Mesendoderm (in vitro differentiated cells): ENCODE measurements at regions not wholly inside any gene's neighbourhood (a gene's known extent, or its start where the extent isn't known, plus 50 kb on each side); places are given as distances from the start of the nearest gene placed in this dataset.

ENCODE experiments used
- DNase-seq: peaks from one replicate; pipeline ENCODE4 v3.0.0; 2013
- H2AK5ac ChIP-seq: 2 replicates; pipeline ENCODE4 v1.6.1; 2013; ENCODE audit warnings: low read length, inconsistent platforms
- H2BK120ac ChIP-seq: 2 replicates; pipeline ENCODE4 v1.6.1; 2013; ENCODE audit warnings: low read depth, mild to moderate bottlenecking, low read length, moderate library complexity, mixed read lengths
- H2BK15ac ChIP-seq: replicated peaks from 2 replicates; pipeline ENCODE4 v1.6.1; 2013; ENCODE audit warnings: low read depth, mild to moderate bottlenecking, moderate library complexity
- H2BK5ac ChIP-seq: 2 replicates; pipeline ENCODE4 v1.6.1; 2013; ENCODE audit warnings: low read length, inconsistent platforms
- H3K18ac ChIP-seq: 2 replicates; pipeline ENCODE4 v1.6.1; 2013; ENCODE audit warnings: mild to moderate bottlenecking, low read length, mixed read lengths
- H3K23ac ChIP-seq: one replicate; pipeline ENCODE4 v1.6.1; 2013; ENCODE audit warnings: low read length
- H3K27ac ChIP-seq: 2 replicates; pipeline ENCODE4 v1.5.1; 2013; ENCODE audit warnings: low read depth, mild to moderate bottlenecking, inconsistent platforms, low read length, moderate library complexity
- H3K27me3 ChIP-seq: 2 replicates; pipeline ENCODE4 v1.6.1; 2013; ENCODE audit warnings: low read length, control low read depth, mild to moderate bottlenecking, inconsistent platforms; ENCODE audit not compliant: insufficient read depth, poor library complexity
- H3K36me3 ChIP-seq: 2 replicates; pipeline ENCODE4 v1.6.1; 2013; ENCODE audit warnings: low read length, inconsistent platforms; ENCODE audit not compliant: control insufficient read depth, insufficient read depth
- H3K4ac ChIP-seq: one replicate; pipeline ENCODE4 v1.6.1; 2013; ENCODE audit warnings: low read depth, mild to moderate bottlenecking, low read length, moderate library complexity
- H3K4me1 ChIP-seq: 2 replicates; pipeline ENCODE4 v1.6.1; 2013; ENCODE audit warnings: low read depth, low read length, inconsistent platforms; ENCODE audit not compliant: control insufficient read depth
- H3K4me2 ChIP-seq: 2 replicates; pipeline ENCODE4 v1.6.1; 2013; ENCODE audit warnings: low read length
- H3K4me3 ChIP-seq: 2 replicates; pipeline ENCODE4 v1.5.1; 2013; ENCODE audit warnings: mild to moderate bottlenecking, low read length
- H3K56ac ChIP-seq: one replicate; pipeline ENCODE4 v1.6.1; 2013; ENCODE audit warnings: low read length
- H3K79me1 ChIP-seq: 2 replicates; pipeline ENCODE4 v1.6.1; 2013; ENCODE audit warnings: low read length, inconsistent platforms
- H3K79me2 ChIP-seq: 2 replicates; pipeline ENCODE4 v1.6.1; 2013; ENCODE audit warnings: mild to moderate bottlenecking, low read length; ENCODE audit not compliant: control insufficient read depth, insufficient read depth
- H3K9ac ChIP-seq: 2 replicates; pipeline ENCODE4 v1.6.1; 2013; ENCODE audit warnings: low read length, inconsistent platforms
- H4K5ac ChIP-seq: one replicate; pipeline ENCODE4 v1.6.1; 2013; ENCODE audit warnings: low read length
- H4K8ac ChIP-seq: one replicate; pipeline ENCODE4 v1.6.1; 2013; ENCODE audit warnings: low read depth, mild to moderate bottlenecking, control low read depth, low read length, moderate library complexity
- WGBS: extraction: QIAGEN DNeasy Blood & Tissue Kit; methylation state at CpG from one replicate; pipeline ENCODE4 v1.1.7; 2013; ENCODE audit warnings: low lambda C conversion rate, missing lambda C conversion rate; ENCODE audit not compliant: insufficient coverage; ENCODE audit errors: extremely low coverage; 5-methylcytosine and 5-hydroxymethylcytosine counted together

- no CpG with 5 or more reads among the region's 5 CpGs for WGBS
- no peak for DNase-seq
- H3K23ac ChIP-seq, result no peak overlapping the region
Measured at GRCh38 chr7:89731751-89732445, 422.4 kb upstream of the STEAP1 start.

GRCh38 chr7:89738549-89738948, 415.7 kb upstream of the STEAP1 start:
- H3K56ac ChIP-seq, result no peak overlapping the region
- H3K4ac ChIP-seq, result no peak overlapping the region
- no peaks in the 10 kb centered on the region for H3K79me1 ChIP-seq
- no peak for DNase-seq
- H2BK120ac ChIP-seq, result no peak overlapping the region
- no peak overlapping the region for H4K8ac ChIP-seq
- no peak overlapping the region for H3K4me2 ChIP-seq
- H3K27me3 ChIP-seq, result no peaks in the 10 kb centered on the region
- H2BK5ac ChIP-seq, result no peak overlapping the region
- H3K4me1 ChIP-seq, result no peaks in the 10 kb centered on the region
- no peaks in the 10 kb centered on the region for H3K36me3 ChIP-seq
- H3K9ac ChIP-seq, result no peak overlapping the region
- no peak overlapping the region for H4K5ac ChIP-seq
- H3K18ac ChIP-seq, result no peak overlapping the region
- no peak overlapping the region for H3K4me3 ChIP-seq
- H2BK15ac ChIP-seq, result no peak overlapping the region
- H3K79me2 ChIP-seq, result no peaks in the 10 kb centered on the region
- no peak overlapping the region for H3K27ac ChIP-seq
- no peak overlapping the region for H3K23ac ChIP-seq
- no peak overlapping the region for H2AK5ac ChIP-seq
- WGBS, result no CpG with 5 or more reads among the region's 2 CpGs

More at GRCh38 chr7:89731751-89732445, 422.4 kb upstream of the STEAP1 start:
- Histone ChIP-seq H2BK5ac (no peak overlapping the region), H2BK15ac (no peak overlapping the region), H3K4me3 (no peak overlapping the region), H3K4ac (no peak overlapping the region), H3K9ac (no peak overlapping the region), H3K18ac (no peak overlapping the region), H2BK120ac (no peak overlapping the region), H4K5ac (no peak overlapping the region), H2AK5ac (no peak overlapping the region), H3K56ac (no peak overlapping the region), H3K4me1 (no peaks in the 10 kb centered on the region), H3K79me1 (no peaks in the 10 kb centered on the region), H3K36me3 (no peaks in the 10 kb centered on the region), H4K8ac (no peak overlapping the region), H3K79me2 (no peaks in the 10 kb centered on the region), H3K4me2 (no peak overlapping the region), H3K27ac (no peak overlapping the region), H3K27me3 (no peaks in the 10 kb centered on the region)

- H3K9ac ChIP-seq, result no peak overlapping the region
- no peak overlapping the region for H3K23ac ChIP-seq
- no peak overlapping the region for H4K5ac ChIP-seq
- no peaks in the 10 kb centered on the region for H3K4me1 ChIP-seq
- H3K27ac ChIP-seq, result no peak overlapping the region
- no peak overlapping the region for H3K4me3 ChIP-seq
- H3K36me3 ChIP-seq, result no peaks in the 10 kb centered on the region
- H3K27me3 ChIP-seq, result no peaks in the 10 kb centered on the region
- H3K4me2 ChIP-seq, result no peak overlapping the region
- H2AK5ac ChIP-seq, result no peak overlapping the region
- no peak overlapping the region for H3K18ac ChIP-seq
- H3K79me1 ChIP-seq, result no peaks in the 10 kb centered on the region
- no peak overlapping the region for H3K4ac ChIP-seq
- H2BK15ac ChIP-seq, result no peak overlapping the region
- DNase-seq, result no peak
- no peak overlapping the region for H3K56ac ChIP-seq
- no peaks in the 10 kb centered on the region for H3K79me2 ChIP-seq
- no peak overlapping the region for H4K8ac ChIP-seq
- H2BK5ac ChIP-seq, result no peak overlapping the region
- no peak overlapping the region for H2BK120ac ChIP-seq
Measured at GRCh38 chr7:89757910-89758309, 396.4 kb upstream of the STEAP1 start.

GRCh38 chr7:89760690-89761089, 393.6 kb upstream of the STEAP1 start:
- H2BK15ac ChIP-seq, result no peak overlapping the region
- no peak overlapping the region for H4K8ac ChIP-seq

GRCh38 chr7:89761173-89761572, 393.1 kb upstream of the STEAP1 start:
- no peak overlapping the region for H3K18ac ChIP-seq
- no peaks in the 10 kb centered on the region for H3K27me3 ChIP-seq
- no peaks in the 10 kb centered on the region for H3K79me1 ChIP-seq
- H2AK5ac ChIP-seq, result no peak overlapping the region
- no peak overlapping the region for H3K9ac ChIP-seq
- H3K56ac ChIP-seq, result no peak overlapping the region
- no peak overlapping the region for H2BK15ac ChIP-seq
- no peak overlapping the region for H3K4me2 ChIP-seq
- H3K79me2 ChIP-seq, result no peaks in the 10 kb centered on the region
- no CpG with 5 or more reads among the region's 1 CpG for WGBS
- no peak overlapping the region for H3K27ac ChIP-seq
- no peak overlapping the region for H4K5ac ChIP-seq
- no peak overlapping the region for H2BK120ac ChIP-seq
- H3K4ac ChIP-seq, result no peak overlapping the region
- no peak overlapping the region for H3K23ac ChIP-seq
- no peak overlapping the region for H3K4me3 ChIP-seq
- H4K8ac ChIP-seq, result no peak overlapping the region
- H2BK5ac ChIP-seq, result no peak overlapping the region
- no peaks in the 10 kb centered on the region for H3K4me1 ChIP-seq
- H3K36me3 ChIP-seq, result no peaks in the 10 kb centered on the region
- no peak for DNase-seq

More at GRCh38 chr7:89760690-89761089, 393.6 kb upstream of the STEAP1 start:
- Histone ChIP-seq H3K9ac (no peak overlapping the region), H3K18ac (no peak overlapping the region), H3K4me1 (no peaks in the 10 kb centered on the region), H3K79me2 (no peaks in the 10 kb centered on the region), H2BK120ac (no peak overlapping the region), H3K4me2 (no peak overlapping the region), H3K27me3 (no peaks in the 10 kb centered on the region), H3K23ac (no peak overlapping the region), H4K5ac (no peak overlapping the region), H3K79me1 (no peaks in the 10 kb centered on the region), H3K27ac (no peak overlapping the region), H2AK5ac (no peak overlapping the region), H3K4ac (no peak overlapping the region), H3K4me3 (no peak overlapping the region), H3K36me3 (no peaks in the 10 kb centered on the region), H3K56ac (no peak overlapping the region), H2BK5ac (no peak overlapping the region)
- no peak for DNase-seq
- no CpG with 5 or more reads among the region's 3 CpGs for WGBS

- Histone ChIP-seq H3K56ac (no peak overlapping the region), H3K27ac (no peak overlapping the region), H3K18ac (no peak overlapping the region), H3K79me2 (no peaks in the 10 kb centered on the region), H3K27me3 (no peaks in the 10 kb centered on the region), H3K79me1 (no peaks in the 10 kb centered on the region), H3K36me3 (no peaks in the 10 kb centered on the region), H3K9ac (no peak overlapping the region), H3K4me2 (no peak overlapping the region), H2AK5ac (no peak overlapping the region), H3K23ac (no peak overlapping the region), H4K8ac (no peak overlapping the region), H3K4ac (no peak overlapping the region), H4K5ac (no peak overlapping the region), H2BK15ac (no peak overlapping the region), H3K4me3 (no peak overlapping the region), H3K4me1 (no peaks in the 10 kb centered on the region), H2BK120ac (no peak overlapping the region), H2BK5ac (no peak overlapping the region)
- DNase-seq, result no peak
- no CpG with 5 or more reads among the region's 4 CpGs for WGBS
Measured at GRCh38 chr7:89770161-89770560, 384.1 kb upstream of the STEAP1 start.
